GM06990 (cell line): ENCODE measurements at regions not wholly inside any gene's neighbourhood (a gene's known extent, or its start where the extent isn't known, plus 50 kb on each side); places are given as distances from the start of the nearest gene placed in this dataset.
A peak's percentile ranks its signal among the peaks of the same experiment; 100 is the strongest.

Experiments used
- DNase-seq: peaks from one replicate; pipeline ENCODE4 v3.0.0-alpha.2; 2011; ENCODE audit not compliant: insufficient read length; ENCODE audit errors: extremely low read depth
- H3K27me3 ChIP-seq: replicated peaks from 2 replicates; pipeline ENCODE4 v1.6.0; 2011; ENCODE audit warnings: low read length; ENCODE audit not compliant: control insufficient read depth, insufficient read depth
- H3K36me3 ChIP-seq: 2 replicates; pipeline ENCODE4 v1.5.1; 2011; ENCODE audit warnings: low read length; ENCODE audit not compliant: control insufficient read depth, insufficient read depth
- H3K4me3 ChIP-seq: replicated peaks from 2 replicates; pipeline ENCODE4 v1.5.1; 2011; ENCODE audit warnings: low read depth, mild to moderate bottlenecking, control low read depth, low read length
- TF ChIP-seq, protein P1 (sequence below): IDR thresholded peaks from 2 replicates; pipeline ENCODE4 v1.5.1; 2011; ENCODE audit warnings: low read length, control low read depth, mild to moderate bottlenecking, inconsistent platforms; ENCODE audit not compliant: insufficient read depth, poor library complexity, severe bottlenecking

DNA sequence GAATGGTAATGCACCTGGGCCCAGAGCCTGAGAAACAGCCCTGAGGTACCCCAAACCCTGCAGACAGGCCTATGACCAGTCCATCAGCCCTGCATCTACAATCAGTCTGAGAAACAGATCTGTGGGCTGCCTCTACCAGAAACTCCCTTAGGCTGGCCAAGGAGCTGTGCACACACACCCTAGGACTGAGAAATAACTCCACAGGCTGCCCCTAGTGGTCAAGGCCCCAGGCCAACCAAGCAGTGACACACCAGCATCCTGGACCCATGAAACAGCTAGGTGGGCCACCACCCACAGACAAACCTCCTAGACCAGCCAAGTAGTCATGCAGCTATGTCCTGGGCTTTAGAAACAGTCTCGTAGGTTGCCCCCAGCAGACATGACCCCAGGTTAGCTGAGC is 253.6 kb upstream of the VLDLR start:
- Histone ChIP-seq H3K4me3 (no peak overlapping the region), H3K27me3 (no peaks in the 10 kb centered on the region), H3K36me3 (no peaks in the 10 kb centered on the region)
- no peak for DNase-seq
- TF ChIP-seq, protein P1, sequence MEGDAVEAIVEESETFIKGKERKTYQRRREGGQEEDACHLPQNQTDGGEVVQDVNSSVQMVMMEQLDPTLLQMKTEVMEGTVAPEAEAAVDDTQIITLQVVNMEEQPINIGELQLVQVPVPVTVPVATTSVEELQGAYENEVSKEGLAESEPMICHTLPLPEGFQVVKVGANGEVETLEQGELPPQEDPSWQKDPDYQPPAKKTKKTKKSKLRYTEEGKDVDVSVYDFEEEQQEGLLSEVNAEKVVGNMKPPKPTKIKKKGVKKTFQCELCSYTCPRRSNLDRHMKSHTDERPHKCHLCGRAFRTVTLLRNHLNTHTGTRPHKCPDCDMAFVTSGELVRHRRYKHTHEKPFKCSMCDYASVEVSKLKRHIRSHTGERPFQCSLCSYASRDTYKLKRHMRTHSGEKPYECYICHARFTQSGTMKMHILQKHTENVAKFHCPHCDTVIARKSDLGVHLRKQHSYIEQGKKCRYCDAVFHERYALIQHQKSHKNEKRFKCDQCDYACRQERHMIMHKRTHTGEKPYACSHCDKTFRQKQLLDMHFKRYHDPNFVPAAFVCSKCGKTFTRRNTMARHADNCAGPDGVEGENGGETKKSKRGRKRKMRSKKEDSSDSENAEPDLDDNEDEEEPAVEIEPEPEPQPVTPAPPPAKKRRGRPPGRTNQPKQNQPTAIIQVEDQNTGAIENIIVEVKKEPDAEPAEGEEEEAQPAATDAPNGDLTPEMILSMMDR = peak; percentile 26

DNA sequence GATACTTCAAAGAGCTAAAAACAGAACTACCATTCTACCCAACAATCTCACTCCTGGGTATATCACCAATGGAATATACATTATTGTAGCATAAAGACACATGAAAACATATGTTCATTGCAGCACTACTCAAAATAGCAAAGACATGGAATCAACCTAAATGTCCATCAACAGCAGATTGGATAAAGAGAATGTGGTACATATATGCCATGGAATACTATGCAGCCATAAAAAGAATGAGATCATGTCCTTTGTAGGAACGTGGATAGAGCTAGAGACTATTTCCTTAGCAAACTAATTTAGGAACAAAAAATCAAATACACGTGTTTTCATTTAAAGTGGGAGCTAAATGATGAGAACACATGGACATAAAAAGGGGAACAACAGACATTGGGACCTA is 247.9 kb upstream of the VLDLR start:
- no peak overlapping the region for H3K4me3 ChIP-seq
- no peaks in the 10 kb centered on the region for H3K36me3 ChIP-seq
- no peak for DNase-seq
- TF ChIP-seq, protein P1 = no peak
- H3K27me3 ChIP-seq = no peaks in the 10 kb centered on the region

DNA sequence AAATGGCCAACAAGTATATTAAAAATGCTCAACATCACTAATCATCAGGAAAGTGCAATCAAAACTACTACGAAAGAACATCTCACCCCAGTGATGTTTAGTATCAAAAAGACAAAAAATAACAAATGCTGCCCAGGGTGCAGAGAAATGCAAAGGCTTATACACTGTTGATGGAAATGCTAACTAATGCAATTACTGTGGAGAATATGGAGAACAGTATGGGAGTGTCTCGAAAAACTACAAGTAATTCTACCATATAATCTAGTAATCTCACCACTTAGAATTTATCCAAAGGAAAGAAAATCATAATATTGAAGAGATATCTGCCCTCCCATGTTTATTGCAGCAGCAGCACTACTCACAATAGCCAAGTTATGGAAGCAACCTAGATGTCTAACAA is 246.5 kb upstream of the VLDLR start:
- Histone ChIP-seq H3K27me3 (no peaks in the 10 kb centered on the region), H3K4me3 (no peak overlapping the region), H3K36me3 (no peaks in the 10 kb centered on the region)
- TF ChIP-seq, protein P1 = no peak
- DNase-seq = no peak

DNA sequence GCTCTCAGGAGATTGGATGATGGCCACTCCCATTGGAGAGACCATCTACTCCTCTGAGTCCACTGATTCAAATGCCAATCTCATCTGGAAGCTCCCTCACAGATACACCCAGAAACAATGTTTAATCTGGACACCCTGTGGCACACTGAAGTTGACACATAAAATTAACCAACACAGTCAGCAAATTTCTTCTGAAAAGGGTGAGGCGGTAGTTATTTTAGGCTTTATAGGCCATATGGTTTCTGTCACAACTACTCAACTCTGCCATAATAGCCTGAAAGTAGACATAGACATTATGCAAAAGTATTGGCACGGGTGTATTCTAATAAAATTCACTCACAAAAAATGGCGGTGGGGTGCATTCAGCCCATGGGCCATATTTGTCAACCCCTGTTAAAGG is 244.5 kb upstream of the VLDLR start:
- H3K4me3 ChIP-seq = no peak overlapping the region
- H3K36me3 ChIP-seq = no peaks in the 10 kb centered on the region
- DNase-seq = no peak
- TF ChIP-seq, protein P1 = no peak
- H3K27me3 ChIP-seq = no peaks in the 10 kb centered on the region

DNA sequence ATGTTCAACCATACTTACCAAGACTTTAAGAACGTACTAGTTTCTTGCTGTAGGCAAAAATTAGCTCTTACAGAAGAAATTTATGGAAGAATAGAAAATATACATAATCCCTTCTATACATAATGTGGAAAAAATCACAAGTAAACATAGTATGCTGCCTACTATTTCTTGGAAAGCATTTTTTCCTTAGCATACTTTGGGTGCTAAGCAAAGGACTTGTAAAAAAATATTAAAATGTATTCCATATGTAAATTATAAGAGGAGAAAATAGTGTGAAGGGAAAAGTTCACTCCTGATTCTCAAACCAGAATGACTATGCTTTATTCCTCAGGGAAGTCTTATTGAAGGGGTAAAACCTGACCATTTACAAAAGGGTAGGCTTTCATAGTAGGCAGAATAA is 243.8 kb upstream of the VLDLR start:
- TF ChIP-seq, protein P1 = no peak

DNA sequence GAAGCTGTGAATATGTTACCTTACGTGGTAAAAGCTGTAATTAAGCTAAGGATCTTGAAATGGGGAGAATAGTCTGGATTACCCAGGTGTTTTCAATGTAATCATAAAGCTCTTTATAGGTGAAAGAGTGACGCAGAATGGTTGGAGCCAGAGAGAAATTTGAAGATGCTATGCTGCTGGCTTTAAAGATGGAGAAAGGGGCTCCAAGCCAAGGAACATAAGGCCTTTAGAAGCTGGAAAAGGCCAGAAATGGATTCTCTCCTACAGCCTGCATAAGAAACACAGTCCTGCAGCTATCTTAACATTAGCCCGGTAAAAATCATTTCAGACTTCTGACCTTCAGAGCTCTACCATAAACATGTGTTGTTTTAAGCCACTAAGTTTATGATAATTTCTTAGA is 243.3 kb upstream of the VLDLR start:
- Histone ChIP-seq H3K4me3 (no peak overlapping the region), H3K36me3 (no peaks in the 10 kb centered on the region), H3K27me3 (no peaks in the 10 kb centered on the region; the same call in 1 of the 2 replicates)
- TF ChIP-seq, protein P1 = no peak
- no peak for DNase-seq

More for the DNA sequence above, 243.8 kb upstream of the VLDLR start:
- Histone ChIP-seq H3K36me3 (no peaks in the 10 kb centered on the region), H3K4me3 (no peak overlapping the region), H3K27me3 (no peaks in the 10 kb centered on the region; the same call in 1 of the 2 replicates)
- DNase-seq = no peak
